Eye (tissue), 1 donor: ENCODE measurements at regions not wholly inside any gene's neighbourhood (a gene's known extent, or its start where the extent isn't known, plus 50 kb on each side); places are given as distances from the start of the nearest gene placed in this dataset.
"Not testable (repeated sequence)": the region's sequence is repeated elsewhere in the genome, so short reads cannot be mapped to it uniquely, and the experiment has no call there.

ENCODE experiments used
- DNase-seq: peaks from one replicate; pipeline ENCODE4 v3.0.0-alpha.2; 2015

DNA sequence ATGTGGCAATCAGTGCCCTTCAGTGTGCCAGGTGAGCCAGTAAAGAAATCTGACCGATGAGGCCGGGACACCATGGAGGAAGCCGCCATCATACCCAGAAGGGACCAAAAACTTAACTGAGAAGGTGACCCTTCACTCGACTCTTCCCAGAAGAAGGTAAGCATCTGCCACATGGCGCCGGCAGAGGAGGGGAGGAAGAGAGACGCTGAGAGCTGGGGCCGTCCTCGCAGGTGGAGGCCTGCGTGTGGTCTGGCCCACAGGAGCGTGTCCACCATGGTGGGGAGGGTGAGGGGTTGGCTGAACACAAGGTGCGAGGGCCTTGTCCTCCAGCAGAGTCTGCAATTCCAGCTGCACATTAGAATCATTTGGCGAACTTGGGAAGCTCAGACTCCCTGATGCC, 513.1 kb upstream of the RAB6C start:
- no peak for DNase-seq

DNA sequence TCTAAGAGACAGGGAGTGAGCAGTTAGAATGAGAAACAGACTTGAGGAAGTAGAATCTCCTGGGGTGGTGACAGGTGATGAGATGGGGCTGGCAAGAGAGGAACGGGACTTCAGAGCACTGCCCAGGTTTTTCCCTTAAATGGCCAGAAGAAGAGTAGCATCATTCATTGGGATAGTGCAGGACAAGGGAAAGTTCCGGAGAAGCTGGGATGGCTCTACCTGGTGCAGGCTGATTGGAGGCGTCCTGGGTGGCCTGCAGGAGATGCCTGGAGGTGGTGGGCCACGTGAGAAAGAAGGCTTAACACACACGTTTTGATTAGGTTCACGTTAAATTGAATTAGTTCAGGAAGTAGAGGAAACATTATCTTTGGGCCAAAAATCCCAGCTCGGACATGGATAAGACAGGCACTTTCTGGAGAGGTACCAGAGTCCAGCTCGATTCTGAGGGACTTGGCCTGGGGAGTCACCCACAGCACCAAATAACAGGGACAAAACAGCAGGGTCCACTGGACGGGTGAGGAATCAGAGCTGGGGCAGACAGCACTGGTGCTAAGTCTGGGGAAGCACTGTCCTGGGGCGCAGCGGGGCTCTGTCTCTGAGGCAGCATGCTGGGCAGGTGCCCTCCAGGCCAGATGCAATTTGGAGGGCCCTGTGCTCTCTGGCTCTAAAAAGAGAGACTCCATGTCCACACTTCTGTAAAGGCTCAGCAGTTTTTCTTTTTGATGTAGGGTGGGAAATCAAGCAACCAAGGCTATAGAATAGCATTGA, 512.3 kb upstream of the RAB6C start:
- no peak for DNase-seq

DNA sequence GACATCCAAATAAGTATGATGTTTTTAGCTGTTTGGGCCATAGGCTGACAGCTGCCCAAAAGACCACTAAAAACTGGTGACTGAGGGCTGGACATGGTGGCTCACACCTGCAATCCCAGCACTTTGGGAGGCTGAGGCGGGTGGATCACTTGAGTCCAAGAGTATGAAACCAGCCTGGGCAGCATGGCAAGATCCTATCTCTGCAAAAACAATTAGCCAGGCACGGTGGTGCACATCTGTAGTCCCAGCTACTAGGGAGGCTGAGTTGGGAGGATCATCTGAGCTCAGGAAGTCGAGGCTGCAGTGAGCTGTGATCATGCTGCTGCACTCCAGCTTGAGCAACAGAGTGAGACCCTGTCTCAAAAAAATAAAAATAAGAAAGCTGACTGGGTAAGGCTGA, 511.5 kb upstream of the RAB6C start:
- DNase-seq = no peak

GRCh38 chr2:129468879-129469278, 510.6 kb upstream of the RAB6C start:
- DNase-seq = no peak

DNA sequence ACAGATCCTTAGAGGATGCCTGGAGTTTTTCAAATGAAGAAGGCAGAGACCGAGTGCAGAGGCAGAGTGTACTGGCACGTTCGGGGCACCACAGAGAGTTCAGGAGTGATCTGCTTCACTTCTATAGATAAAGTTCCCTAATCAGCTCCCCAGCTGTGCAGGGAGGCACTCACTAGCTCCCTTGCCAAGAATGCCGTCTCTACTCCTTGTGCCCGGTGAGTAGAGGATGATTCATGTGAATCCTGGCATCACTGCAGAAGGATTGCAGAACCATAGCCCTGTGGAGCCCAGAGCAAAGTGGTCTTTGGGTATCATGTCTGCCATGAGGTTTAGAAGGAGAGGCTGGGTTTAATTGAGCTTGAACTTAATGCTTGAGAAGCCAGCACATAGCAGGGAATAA, 510.1 kb upstream of the RAB6C start:
- no peak for DNase-seq

DNA sequence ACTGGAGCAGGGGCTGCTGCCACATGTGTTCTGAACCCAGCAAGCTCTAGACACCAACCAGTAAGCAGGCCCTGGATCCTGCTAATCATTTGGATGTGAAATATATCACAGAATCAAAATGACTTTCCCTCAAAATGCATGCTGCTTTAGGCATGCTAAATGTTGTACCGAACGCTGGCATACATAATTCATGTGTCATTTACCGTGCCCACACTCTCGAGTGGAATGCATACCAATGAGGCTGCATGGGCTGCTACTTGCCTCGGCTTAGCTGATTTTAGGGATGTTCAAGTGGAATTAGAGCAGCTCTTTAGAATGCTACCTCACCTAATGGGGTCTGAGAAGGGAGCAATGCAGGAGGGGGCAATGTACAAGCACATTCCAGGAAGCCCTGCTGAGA, 509.6 kb upstream of the RAB6C start:
- DNase-seq = no peak

DNA sequence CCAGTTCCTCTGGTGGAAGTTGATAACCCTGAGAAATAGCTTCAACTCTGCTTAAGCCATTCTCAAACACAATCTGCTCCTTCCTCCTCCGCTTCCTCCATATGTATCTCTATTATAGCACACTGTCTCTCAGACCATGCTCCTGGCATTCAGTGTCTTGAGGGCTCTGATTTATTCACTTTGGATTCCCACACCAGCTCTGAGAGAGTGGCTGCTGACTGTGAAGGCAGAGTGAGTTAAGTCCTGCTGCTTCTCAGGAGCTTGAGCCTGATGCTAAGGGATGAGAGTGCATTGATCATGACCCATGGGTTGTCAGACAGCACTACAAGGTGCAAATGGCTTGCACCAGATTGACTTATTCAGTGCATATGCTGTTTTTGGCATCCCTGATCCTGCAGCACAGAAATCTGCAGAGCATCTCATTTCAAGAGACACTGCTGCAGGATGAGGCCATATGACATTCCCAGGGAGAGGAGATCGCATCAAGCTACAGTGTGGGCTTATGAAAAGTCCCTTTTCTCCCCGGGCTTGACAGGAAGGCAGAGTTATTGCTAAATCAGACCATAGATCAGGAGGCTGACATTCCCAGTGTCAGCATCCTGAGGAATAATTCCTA, 500.5 kb upstream of the RAB6C start:
- peak; percentile 23 for DNase-seq

GRCh38 chr2:129479892-129480291, 499.6 kb upstream of the RAB6C start:
- peak; percentile 46 for DNase-seq

- DNase-seq = no peak
Observed at GRCh38 chr2:129480790-129481189, 498.7 kb upstream of the RAB6C start.

GRCh38 chr2:129481306-129482219, 497.9 kb upstream of the RAB6C start:
- DNase-seq = peak; percentile 19

DNA sequence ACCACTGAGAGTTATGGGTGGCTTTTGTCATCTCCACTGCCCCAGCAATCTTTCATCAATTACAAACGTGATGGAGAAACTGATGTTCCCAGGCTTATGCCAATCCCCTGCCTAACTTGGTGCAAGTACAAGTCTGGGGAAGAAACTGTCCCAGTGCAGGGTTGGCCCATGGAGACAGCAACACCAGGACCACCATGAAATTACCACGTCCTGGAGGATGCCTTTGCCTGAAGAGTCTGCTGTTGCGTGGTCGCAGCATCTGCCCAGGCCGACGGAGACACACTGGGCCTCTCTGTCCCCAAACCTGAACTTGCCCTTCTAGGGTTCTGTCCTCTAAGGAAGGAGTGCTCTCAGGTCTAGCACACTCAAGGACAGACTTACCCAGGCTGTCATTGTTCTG, 496.8 kb upstream of the RAB6C start:
- DNase-seq = no peak

DNA sequence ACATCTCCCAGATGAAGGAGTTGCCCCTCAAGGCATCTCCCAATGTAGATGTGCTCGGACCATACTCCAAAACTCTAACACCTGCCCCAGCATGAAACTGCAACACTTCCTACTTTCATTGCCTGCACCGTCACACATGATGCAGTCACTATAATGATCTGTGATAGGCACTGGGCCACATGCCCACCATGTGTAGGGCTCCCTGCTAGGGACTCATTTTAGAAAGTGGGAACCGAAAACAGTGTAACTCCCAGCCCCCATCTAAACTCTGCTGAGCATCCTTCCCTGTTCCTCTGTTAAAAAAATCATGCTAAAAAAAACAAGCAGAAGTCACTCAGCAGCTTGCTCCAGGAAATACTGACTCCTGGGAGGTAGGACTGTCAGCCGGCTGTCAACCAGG, 496.1 kb upstream of the RAB6C start:
- DNase-seq = no peak

DNA sequence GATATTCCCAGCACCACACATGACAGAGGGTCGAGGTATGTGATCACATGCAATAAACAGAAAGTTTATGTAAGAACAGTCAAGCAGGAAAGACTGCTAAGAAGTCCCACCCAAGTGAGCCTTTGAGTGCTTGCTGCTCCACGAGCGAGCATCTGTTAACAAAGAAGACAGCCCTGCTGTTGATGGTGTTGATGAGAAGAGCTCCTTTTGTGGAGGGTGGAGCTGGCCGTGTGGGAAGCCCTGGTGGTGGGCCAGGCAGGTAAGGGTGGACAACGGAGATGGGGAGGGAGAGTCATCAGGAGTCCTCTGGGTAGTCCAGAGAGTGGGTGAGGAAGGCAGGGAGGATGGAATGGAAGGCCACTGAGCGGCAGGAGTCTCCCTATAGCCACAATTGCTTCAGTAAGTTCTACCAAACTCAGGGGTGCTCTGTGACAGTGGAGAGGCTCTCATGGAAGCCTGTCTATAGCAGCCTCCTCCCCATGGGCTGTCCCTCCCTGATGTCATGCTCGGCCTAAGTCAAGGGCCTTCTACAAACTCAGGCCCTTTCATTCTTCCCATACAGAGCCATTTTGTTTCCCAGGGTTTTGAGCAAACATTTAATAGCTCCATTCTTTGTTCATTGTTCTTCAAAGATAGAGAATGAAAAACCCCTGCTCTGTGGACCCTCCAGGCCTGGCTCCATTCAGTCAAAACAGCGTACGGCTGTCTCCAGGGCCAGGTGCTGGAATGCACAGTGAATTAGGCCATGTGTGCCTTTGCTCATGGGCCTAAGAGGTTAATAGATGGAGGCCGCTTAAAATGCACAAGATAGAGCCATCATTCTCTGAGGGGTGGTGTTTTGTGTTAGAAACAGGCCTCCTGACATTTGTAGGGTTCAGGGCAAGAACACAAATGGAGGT, 494.2 kb upstream of the RAB6C start:
- DNase-seq = no peak

GRCh38 chr2:129488376-129488775, 491.1 kb upstream of the RAB6C start:
- no peak for DNase-seq

DNA sequence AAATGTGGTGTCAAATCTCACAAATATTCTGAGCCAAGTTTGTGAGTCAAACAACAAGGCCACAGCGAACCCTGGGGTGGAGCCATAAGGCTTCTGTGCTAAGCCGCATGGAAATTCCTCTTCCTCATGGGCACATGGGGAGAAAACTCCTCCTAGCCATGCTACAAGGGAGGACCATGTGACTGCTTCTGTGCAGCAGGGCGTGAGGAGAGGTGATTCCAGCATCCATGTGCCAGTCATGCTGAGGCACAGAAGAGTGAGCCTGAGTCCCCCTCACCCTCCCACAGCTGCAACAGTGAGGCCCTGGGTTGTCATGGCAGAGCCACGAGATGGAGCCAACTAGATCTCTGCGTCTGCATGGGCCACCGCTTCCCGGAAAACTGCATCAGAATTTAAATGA, 488.8 kb upstream of the RAB6C start:
- peak; percentile 80 for DNase-seq

DNA sequence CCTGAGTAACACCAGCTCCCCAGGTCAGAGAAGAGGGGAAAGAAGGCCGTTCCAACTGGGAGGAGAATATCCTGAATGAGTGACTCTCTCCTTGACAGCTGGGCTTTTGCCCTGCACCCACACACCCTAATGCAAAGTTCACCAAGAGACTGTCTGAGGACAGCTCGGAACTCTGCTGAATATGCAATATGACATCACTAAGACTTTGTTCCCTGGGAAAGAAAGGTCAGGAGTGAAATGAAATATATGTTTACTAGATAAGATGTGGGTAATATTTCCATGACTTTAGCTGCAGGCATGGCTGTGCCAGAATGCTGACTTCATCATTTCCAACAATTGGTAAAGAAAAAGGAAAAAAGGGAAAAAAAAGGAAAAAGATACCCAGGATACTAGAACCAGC, 488.2 kb upstream of the RAB6C start:
- DNase-seq = no peak

- DNase-seq = peak; percentile 45
Observed at GRCh38 chr2:129492548-129492947, 486.9 kb upstream of the RAB6C start.

GRCh38 chr2:129499747-129500146, 479.7 kb upstream of the RAB6C start:
- DNase-seq = no peak

- DNase-seq = no peak
Observed at GRCh38 chr2:129502781-129503180, 476.7 kb upstream of the RAB6C start.

DNA sequence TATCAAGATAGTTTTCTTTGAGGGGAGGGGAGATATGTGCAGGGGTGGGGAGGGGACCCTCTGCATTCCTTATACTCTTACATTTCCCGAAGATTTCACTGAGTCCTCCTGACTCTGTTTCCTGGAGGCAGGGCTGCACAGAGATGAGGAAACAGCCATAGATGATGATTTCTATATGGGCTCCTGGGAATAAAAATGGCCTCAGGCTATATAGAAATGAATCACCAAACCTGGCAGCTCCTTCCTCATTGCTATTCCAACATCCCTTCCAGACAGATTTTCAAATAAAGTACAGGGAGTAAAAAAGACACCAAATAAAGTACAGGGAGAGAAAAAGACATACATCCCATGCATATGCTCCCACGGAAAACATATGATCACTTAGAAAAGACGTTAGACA, 474.8 kb upstream of the RAB6C start:
- DNase-seq = no peak

- DNase-seq = no peak
Observed at GRCh38 chr2:129518937-129519336, 460.5 kb upstream of the RAB6C start.

DNA sequence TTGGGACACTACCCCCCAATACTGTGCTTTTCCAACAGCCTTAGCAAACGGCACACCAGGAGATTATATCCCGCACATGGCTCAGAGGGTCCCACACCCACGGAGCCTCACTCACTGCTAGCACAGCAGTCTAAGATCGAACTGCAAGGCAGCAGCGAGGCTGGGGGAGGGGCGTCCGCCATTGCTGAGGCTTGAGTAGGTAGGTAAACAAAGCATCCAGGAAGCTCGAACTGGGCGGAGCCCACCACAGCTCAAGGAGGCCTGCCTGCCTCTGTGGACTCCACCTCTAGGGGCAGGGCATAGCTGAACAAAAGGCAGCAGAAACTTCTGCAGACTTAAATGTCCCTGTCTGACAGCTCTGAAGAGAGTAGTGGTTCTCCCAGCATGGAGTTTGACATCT, 447.3 kb upstream of the RAB6C start:
- DNase-seq = not testable (repeated sequence)

DNA sequence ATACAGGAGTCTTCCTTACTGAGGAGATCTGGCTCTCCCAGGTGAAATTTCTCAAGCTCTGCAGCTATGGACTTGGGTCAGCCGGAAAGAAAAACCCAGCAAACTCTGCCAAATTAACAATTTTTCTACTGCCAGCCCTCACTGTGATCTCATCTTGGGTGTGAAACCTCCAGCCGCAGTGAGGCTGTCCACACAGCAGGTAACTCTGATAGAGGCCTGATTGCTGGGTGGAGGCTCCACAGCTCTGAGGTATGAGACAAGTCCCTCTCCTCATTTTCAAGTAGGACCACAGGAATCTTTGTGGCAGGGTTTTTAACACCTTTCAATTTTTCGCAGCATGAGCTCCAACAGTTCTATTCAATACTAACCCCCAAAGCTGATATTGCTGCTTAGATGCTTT, 430.6 kb upstream of the RAB6C start:
- no peak for DNase-seq
